NCI-H128 (cell line): ENCODE measurements at regions not wholly inside any gene's neighbourhood (a gene's known extent, or its start where the extent isn't known, plus 50 kb on each side); places are given as distances from the start of the nearest gene placed in this dataset.
"Not testable (repeated sequence)": the region's sequence is repeated elsewhere in the genome, so short reads cannot be mapped to it uniquely, and the experiment has no call there.

ENCODE experiments used
- DNase-seq: peaks from one replicate; lab custom pipeline; 2025; ENCODE audit not compliant: unreplicated experiment; lab: John Stamatoyannopoulos, UW

GRCh38 chr18:11511434-11512095, 97.8 kb upstream of the SLC35G4 start:
- no peak for DNase-seq

GRCh38 chr18:11506856-11507255, 102.5 kb upstream of the SLC35G4 start:
- no peak for DNase-seq

DNA sequence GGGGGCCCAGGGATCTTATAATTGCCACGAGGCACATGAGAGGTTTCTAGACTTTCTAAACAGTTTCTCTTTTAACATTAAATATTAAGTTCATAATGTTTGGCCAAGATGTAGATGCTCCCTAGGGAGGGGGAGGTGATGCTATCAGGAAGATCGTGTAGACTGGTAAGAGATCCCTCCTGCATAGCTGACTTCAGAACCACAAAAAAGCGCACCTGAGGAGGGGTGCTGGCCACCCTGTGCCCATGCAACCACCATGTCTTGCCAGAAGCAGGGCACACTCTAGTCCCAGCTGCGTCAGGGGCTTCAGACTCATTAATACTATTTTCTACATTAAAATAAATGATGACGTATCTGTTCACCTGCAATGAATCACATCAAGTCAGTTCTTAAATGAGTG, 103.4 kb upstream of the SLC35G4 start:
- DNase-seq, result no peak

GRCh38 chr18:11504962-11505361, 104.4 kb upstream of the SLC35G4 start:
- no peak for DNase-seq

DNA sequence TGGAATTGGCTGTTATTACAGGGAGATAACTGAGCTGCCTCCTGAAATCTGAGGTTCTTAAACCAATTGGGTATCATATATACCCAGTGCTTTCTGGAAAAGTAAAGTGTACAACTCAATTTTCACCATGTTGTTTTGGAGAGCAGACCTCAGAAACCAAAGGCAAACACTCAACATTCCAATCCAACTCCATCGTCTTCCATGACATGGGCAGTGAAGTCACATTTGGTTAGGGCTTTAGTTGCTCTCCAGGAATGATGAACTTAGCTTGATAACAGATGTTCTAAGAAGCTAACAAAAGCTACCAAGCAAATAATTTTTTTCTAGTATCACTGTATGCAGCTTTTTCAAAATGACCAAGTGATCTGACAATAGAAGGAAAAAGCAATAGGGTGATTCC, 107.0 kb upstream of the SLC35G4 start:
- no peak for DNase-seq

GRCh38 chr18:11501352-11501751, 108.0 kb upstream of the SLC35G4 start:
- DNase-seq, result no peak

DNA sequence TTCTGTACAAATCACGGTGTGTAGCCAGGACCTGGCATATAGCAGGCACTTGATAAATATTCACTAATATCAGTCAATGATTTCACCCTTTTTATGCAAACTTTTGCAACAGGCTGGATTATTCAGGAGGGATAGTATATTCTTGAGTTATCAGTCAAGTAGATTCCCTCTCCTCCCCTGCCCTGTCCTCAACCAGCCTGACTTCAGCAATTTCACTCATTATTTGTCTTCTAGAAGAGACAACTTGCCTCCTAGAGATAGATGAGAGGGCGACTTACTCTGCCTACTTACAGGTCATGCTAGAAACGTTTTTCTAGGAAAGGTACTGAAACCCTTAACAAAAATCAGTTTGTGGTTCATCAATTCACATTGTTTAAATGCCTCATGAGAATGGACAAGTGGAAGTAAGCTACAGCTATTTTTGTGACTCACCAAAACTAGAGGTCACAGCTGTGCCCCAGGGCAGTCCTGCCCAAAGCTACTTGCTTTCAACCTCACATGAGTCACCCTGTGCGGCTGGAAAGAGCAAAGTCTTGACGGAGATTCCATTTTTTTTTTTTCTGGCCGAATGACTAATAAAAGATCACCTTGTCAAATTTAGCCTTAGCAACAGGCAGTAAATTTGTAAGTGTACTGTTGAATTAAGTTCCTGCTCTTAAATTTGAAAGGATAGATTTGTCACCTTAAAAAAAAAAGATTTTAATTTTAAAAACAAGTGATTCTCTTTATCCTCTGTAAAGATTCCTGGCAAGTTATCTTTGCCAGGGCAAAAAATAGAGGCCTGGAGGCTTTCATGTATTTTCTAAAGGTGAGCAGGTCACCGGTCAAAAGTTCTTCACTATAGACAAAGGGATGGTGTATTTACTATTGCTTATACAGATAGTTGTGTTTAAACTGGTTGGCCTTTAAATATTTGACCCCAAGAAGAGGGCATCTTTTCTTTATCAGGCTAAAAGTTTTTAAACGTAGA, 109.0 kb upstream of the SLC35G4 start:
- no peak for DNase-seq

DNA sequence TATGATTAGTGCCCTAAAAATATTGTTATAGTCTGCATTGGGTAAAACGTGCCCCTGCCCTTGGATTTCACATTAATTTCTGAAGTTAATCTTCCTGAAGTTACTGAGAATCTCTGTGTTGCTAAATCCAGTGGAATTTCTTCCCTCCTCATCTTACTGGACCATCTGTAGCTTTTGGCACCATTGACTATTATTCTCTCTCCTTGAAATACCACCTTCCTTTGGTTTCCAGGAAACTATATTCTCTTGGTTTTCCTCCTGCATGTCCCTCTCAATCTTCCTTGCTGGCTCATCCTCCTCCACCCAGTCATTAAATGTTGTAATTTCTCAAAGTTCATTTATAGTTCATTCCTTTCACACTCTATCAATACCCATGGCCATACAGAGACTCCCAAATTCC, 110.6 kb upstream of the SLC35G4 start:
- no peak for DNase-seq

GRCh38 chr18:11497585-11497984, 111.8 kb upstream of the SLC35G4 start:
- no peak for DNase-seq

- DNase-seq, result no peak
These were observed 112.7 kb upstream of the SLC35G4 start for GRCh38 chr18:11496526-11497172.

DNA sequence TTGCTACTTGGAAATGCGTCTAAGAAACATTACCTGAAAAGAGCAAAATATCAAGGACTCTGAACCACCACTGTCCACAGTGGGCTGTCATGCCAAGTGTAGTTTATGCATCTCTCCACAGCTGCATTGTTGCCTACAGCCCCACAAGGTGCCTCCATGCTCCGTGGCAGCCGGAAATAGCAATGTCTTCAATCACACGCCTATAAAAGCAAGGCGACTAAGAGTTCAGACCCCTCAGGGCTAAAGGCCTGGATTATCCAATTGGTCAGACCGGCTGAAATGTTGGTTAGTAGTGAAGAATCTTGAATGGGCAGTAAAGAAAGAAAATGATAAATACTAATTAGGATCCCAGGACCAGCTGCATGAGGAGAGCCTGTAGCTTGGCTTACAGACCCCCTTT, 114.0 kb upstream of the SLC35G4 start:
- no peak for DNase-seq

DNA sequence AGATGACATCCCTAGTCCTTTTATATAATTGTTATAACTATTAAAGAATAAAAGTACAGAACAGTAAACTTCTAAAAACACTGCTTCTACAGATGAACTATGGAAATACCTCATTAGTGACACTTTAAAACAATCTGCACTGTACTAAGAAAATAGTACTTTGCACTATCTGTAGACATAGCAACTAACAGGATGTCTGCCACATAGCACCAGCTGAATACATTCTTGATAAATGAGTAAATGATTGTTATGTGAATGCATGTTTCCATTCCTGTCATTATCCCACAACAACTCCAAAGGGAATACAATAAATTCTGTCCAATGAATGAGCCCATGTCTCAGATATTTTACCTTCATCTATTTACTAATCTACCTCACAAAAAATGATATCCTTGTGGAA, 115.3 kb upstream of the SLC35G4 start:
- no peak for DNase-seq

- no peak for DNase-seq
These were observed 120.0 kb upstream of the SLC35G4 start for GRCh38 chr18:11489266-11489899.

DNA sequence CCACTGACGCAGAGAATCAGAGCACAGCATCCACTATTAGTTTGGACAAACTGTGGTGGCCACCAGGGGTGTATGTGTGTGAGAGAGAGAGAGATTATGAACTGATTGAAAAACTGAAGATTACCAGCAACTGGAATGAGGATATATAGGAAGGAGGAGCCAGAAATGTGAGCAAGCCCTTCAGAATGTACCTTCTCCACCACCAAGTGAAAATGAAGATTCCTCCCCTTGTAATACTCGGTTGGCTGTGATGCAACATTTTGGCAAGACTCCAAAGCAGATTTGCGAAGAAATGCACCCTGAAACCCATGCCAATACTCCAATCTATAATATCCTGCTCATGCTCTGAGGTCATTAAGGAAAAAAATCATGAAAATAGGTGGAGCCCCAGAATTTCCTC, 121.2 kb upstream of the SLC35G4 start:
- no peak for DNase-seq

DNA sequence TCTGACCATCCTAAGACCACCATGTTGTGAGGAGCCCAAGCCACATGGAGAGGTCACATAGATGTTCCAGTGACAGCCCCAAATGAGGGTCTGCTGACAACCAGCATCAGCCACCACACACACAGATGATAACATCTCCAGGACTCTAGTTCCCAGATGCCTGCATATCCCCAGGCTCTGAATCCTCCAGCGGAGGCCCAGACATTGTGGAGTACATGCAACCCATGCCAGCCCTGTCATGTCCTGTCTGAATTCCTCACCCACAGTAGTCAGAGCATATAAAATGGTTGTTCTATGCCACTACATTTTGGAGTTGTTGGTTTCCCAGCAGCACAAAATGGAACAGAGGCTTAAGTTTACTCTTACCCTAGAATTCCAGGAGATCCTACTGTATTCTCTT, 122.0 kb upstream of the SLC35G4 start:
- DNase-seq, result no peak

- no peak for DNase-seq
These were observed 127.1 kb upstream of the SLC35G4 start for GRCh38 chr18:11482271-11482670.

- no peak for DNase-seq
These were observed 128.7 kb upstream of the SLC35G4 start for GRCh38 chr18:11480692-11481091.

GRCh38 chr18:11479031-11479430, 130.4 kb upstream of the SLC35G4 start:
- DNase-seq, result not testable (repeated sequence)

GRCh38 chr18:11470941-11471340, 138.5 kb upstream of the SLC35G4 start:
- no peak for DNase-seq

DNA sequence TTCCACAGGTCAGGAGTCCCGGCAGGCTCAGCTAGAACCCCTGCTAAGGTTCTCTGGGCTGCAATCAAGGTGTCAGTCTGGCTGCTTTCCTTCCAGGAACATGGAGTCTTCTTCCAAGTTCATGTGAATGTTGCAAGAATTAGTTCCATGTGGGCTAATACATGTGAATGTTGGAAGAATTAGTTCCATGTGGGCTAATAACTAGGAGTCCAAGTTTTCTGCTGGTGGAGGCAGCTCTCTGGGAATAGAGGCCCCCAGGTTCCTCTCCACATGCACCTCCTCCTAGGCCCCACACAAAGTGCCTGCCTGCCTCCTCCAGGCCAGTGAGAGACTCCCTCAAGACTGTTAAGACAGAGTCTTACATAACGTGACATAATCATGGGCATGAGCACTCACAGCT, 140.8 kb upstream of the SLC35G4 start:
- DNase-seq, result no peak

- no peak for DNase-seq
These were observed 141.3 kb upstream of the SLC35G4 start for GRCh38 chr18:11468120-11468519.
